ENCODE measurements at regions not wholly inside any gene's neighbourhood (a gene's known extent, or its start where the extent isn't known, plus 50 kb on each side); places are given as distances from the start of the nearest gene placed in this dataset.

DNA sequence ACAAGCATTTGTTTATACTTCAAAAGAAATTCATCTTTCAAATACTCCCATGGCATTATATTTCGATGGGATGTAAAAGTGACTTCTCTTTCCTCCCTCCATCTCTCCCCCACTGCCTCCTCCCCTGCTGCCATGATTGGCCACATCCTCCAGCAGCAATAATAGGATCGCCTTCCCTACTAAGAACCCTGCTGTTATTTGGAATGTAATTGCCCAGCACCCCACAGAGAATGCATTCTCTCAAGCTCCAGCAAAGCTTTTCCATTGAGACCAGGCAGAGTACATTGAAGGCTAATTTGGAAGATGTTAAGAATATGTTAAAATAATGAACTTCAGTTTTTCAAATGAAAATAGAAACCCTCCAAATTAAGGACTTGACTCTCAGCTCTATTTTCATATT, 375.4 kb upstream of the ACVR2A start:
- TF ChIP-seq CTCF (IDR thresholded peaks at IDR 0.05; ENCODE audit: insufficient read depth, low read depth, low read length) = no peak
- TF ChIP-seq EZH2 (IDR thresholded peaks at IDR 0.05; ENCODE audit: insufficient read depth, low read length) = no peak

All from astrocyte (in vitro differentiated cells and primary cell).